Ecto neural progenitor cell (in vitro differentiated cells): ENCODE measurements at regions not wholly inside any gene's neighbourhood (a gene's known extent, or its start where the extent isn't known, plus 50 kb on each side); places are given as distances from the start of the nearest gene placed in this dataset.

Experiments used
- DNase-seq: peaks from one replicate; pipeline ENCODE4 v3.0.0-alpha.2; 2018; ENCODE audit warnings: low spot score

DNA sequence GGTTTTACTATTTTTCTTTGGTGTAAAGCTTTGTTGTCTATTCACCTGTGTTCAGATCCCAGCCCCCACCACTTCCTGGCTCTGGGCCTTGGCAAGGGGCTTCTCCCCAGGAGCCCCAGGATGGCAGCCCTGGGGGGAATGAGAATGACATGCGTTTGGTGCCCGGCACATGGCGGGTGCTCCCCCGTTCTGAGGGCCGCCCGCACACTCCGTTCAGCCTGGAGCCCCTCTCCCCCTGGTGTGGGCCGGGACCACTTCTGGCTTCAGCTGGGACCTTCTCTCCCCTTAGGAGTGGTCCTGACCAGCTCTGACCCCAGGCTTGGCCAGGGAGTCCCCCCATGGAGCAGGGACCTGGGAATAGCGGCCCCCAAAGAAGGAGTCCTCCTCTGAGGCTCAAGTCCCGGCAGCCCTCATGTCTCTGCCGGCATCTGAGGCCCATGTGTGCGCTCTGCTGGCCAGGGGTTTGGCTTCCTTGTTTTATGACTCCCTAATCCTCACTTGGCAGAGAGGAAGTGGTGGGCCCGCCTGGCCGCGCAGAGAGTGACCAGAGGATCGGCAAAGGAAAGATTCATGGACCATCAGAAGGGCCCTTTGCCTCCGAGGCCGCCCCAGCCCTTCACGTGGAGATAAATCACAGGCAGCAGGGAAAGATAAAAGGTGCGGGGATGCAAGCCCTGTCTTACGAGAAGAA, 57.0 kb upstream of the LMX1B start:
- DNase-seq = no peak

DNA sequence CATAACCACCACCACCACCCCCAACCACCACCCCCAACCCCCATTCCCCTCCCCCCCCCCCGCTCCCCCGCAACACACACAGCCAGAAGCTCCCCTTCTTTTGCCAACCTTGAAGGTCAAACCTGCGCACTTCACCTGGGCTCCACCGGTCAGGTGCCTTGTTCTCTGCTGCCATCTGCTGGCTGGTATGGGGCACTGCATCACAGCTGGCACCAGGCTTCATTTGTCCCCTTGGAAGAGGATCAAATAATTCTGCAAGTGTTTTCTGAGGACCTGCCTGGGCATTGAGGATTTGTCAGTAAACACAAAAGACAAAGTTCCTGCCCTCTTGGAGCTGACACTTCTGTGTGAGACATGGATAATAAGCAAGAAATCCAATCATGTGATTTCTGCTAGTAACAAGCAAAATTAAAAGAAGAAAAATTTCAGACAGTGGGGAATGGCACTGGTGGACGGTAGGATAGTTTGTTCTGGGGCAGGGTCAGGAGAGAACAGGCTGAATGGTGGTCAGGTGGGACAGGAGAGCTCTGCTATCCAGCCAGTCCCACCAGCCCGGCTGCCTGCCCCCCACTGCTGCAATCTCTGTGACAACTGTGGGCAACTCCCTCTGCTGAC, 55.6 kb upstream of the LMX1B start:
- DNase-seq = peak; percentile 79

DNA sequence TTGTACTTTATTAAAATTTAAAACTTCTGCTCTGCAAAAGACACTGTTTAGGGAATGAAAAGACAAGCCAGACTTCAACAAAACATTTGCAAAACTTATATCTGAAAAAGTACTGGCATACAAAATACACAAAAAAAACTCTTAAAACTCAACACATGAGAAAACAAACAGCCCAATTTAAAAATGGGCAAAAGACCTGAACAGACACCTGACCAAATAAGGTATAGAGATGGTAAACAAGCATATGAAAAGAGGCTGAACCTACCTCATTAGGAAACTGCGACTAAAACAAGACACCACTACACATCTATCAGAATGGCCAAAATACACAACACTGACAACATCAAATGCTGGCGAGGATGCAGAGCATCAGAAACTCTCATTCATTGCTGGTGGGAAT, 54.4 kb upstream of the LMX1B start:
- DNase-seq = no peak

GRCh38 chr9:126561582-126561981, 52.1 kb upstream of the LMX1B start:
- no peak for DNase-seq

- no peak for DNase-seq
Measured at GRCh38 chr9:126563556-126563955, 50.2 kb upstream of the LMX1B start.
